Common myeloid progenitor, CD34-positive (primary cell): ENCODE measurements at regions not wholly inside any gene's neighbourhood (a gene's known extent, or its start where the extent isn't known, plus 50 kb on each side); places are given as distances from the start of the nearest gene placed in this dataset.
"Not testable (repeated sequence)": the region's sequence is repeated elsewhere in the genome, so short reads cannot be mapped to it uniquely, and the experiment has no call there.

Source experiments
- CTCF ChIA-PET: fragments of 350-600 bp; sonication (Branson Sonifier 250); formaldehyde crosslinking; loops from one replicate; lab custom pipeline; 2021; ENCODE audit warnings: antibody characterized with exemption; lab: Charles Lee
- POLR2A ChIA-PET: fragments of 350-600 bp; sonication (Branson Sonifier 250); formaldehyde crosslinking; loops from one replicate; lab custom pipeline; 2021; ENCODE audit warnings: antibody characterized with exemption; lab: Charles Lee
- DNase-seq, 3 donors: peaks; one replicate each; pipeline versions ENCODE4 v3.0.0 to v3.0.0-alpha.2; 2013
- H3K27ac ChIP-seq, 2 experiments: 1 replicate in 1 of 2; 2 replicates in 1 of 2; pipeline ENCODE4 v1.7.0; 2013; ENCODE audit warnings: inconsistent platforms in 2 of 2, low read length in 2 of 2, mild to moderate bottlenecking in 2 of 2, low read depth in 1 of 2, moderate library complexity in 1 of 2; ENCODE audit not compliant: severe bottlenecking in 2 of 2, insufficient read depth in 1 of 2, poor library complexity in 1 of 2
- H3K27me3 ChIP-seq, 5 experiments: replicated peaks in 2 of 5; 1 replicate in 3 of 5; 2 replicates in 2 of 5; pipeline versions ENCODE4 v1.6.1 to v1.7.0; 2013; ENCODE audit warnings: low read length in 4 of 5, mild to moderate bottlenecking in 2 of 5, moderate library complexity in 2 of 5, inconsistent platforms in 1 of 5; ENCODE audit not compliant: insufficient read depth in 5 of 5, control insufficient read depth in 4 of 5
- H3K36me3 ChIP-seq, 4 experiments: 1 replicate in 2 of 4; 2 replicates in 2 of 4; pipeline versions ENCODE4 v1.6.1 to v1.7.0; 2013; ENCODE audit warnings: low read length in 3 of 4, control low read depth in 1 of 4, mild to moderate bottlenecking in 1 of 4; ENCODE audit not compliant: control insufficient read depth in 4 of 4, insufficient read depth in 4 of 4
- H3K4me1 ChIP-seq, 4 experiments: 1 replicate in 3 of 4; 2 replicates in 1 of 4; pipeline versions ENCODE4 v1.6.1 to v1.7.1; 2013; ENCODE audit warnings: low read length in 3 of 4, mild to moderate bottlenecking in 3 of 4, control low read depth in 1 of 4, inconsistent platforms in 1 of 4, moderate library complexity in 1 of 4; ENCODE audit not compliant: control insufficient read depth in 4 of 4, insufficient read depth in 4 of 4; ENCODE audit errors: control extremely low read depth in 1 of 4
- H3K4me3 ChIP-seq, 7 experiments: 1 replicate in 4 of 7; 2 replicates in 3 of 7; pipeline versions ENCODE4 v1.5.1 to v1.7.0; 2013; ENCODE audit warnings: mild to moderate bottlenecking in 7 of 7, low read length in 6 of 7, moderate library complexity in 6 of 7, inconsistent platforms in 2 of 7, low read depth in 2 of 7, control low read depth in 1 of 7; ENCODE audit not compliant: insufficient read depth in 4 of 7, control insufficient read depth in 1 of 7; ENCODE audit errors: extremely low read depth in 1 of 7
- H3K9me3 ChIP-seq, 5 experiments: 1 replicate in 4 of 5; 2 replicates in 1 of 5; pipeline versions ENCODE4 v1.6.1 to v1.7.1; 2013; ENCODE audit warnings: low read length in 4 of 5, mild to moderate bottlenecking in 2 of 5, inconsistent platforms in 1 of 5, low read depth in 1 of 5, moderate library complexity in 1 of 5; ENCODE audit not compliant: control insufficient read depth in 4 of 5, insufficient read depth in 2 of 5; ENCODE audit errors: control extremely low read depth in 1 of 5
- WGBS: methylation state at CpG from one replicate; pipeline ENCODE4 v1.1.5; 2013; ENCODE audit not compliant: insufficient coverage; 5-methylcytosine and 5-hydroxymethylcytosine counted together

DNA sequence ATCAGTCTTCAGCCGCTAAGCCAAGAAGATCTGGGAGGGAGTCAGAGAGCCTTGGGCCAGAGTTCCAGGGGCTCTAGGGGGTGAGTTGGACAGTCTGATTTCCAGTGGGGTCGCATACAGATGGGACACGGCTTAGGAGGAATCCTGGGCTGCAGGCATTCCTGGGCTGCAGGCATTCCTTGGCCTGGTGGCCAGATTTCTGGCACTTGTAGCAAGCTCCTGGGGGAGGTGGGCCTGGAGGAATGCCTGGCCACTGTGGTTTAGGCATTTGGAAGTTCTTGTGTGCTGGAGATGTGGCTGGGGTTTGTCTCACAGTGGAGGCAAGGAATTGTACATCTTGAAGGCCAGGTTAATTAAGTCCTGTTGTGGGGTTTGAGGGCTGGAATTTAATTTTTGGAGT is 165.4 kb upstream of the JADE1 start:
- POLR2A ChIA-PET, H3K27me3 ChIP-seq, H3K27ac ChIP-seq, H3K36me3 ChIP-seq, H3K9me3 ChIP-seq, H3K4me1 ChIP-seq, CTCF ChIA-PET, DNase-seq, H3K4me3 ChIP-seq: not testable (repeated sequence)
- WGBS, result no CpG with 5 or more reads among the region's 3 CpGs

DNA sequence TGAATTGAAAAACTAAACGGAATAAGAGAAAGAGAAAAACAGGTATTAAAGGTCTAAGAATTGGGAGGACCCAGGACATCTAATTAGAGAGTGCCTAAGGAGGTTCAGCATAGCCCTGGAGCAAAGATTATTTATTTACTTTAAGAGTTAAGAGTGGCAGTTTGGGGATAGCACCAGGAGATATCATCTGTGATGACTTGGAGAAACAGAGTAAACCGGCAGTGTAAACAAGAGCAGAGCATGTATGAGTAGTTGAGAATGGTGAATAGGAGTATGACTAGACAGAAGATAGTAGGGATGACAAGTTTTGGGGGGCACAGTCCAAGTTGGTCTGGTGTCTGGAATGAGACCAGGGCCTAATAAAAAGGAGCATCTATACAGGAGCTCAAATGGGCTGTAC is 167.9 kb upstream of the JADE1 start:
- H3K4me1 ChIP-seq, H3K36me3 ChIP-seq, DNase-seq, POLR2A ChIA-PET, H3K27me3 ChIP-seq, H3K27ac ChIP-seq, H3K9me3 ChIP-seq, H3K4me3 ChIP-seq, CTCF ChIA-PET: not testable (repeated sequence)
- 80% methylated on average over 1 of the region's 2 CpGs for WGBS

DNA sequence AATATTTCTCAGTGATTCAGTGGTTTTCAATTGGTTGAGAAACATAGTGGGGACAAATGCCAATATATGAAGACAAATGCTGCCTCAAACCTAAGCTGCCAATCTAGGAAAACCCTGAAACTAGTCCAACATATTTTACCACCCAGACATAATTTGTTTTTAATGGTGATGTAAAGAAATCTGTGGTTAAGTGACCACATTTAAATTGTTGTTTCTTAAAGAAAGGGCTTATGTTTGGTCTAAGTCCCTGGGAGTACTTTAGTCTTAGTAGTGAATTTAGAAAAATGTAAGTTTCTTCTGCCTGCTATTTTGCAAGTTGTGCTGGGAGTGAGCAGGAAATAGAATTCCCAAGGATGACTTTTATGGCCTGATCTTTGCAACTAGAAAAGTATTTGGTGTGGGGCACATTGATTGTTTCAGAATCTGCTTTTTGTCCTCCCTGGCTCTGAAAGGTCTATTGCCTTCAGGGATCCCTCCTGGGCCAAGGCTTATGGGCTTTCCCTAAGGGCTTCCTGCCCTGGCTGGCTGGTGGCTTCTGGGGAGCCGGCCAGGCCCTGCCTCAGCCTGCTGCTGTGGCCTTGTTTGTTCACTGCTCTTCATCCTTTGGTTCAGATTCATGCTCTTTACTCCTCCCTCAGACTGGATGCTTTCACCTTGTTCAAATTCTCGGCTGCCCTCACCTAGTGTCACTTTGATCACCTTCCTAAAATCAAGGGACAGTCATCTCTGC is 169.8 kb upstream of the JADE1 start:
- Histone ChIP-seq H3K4me1 (no peaks in the 10 kb centered on the region), H3K36me3 (no peaks in the 10 kb centered on the region), H3K4me3 (no peak overlapping the region), H3K9me3 (no peaks in the 10 kb centered on the region), H3K27me3 (no peaks in the 10 kb centered on the region), H3K27ac (no peak overlapping the region)
- ChIA-PET POLR2A (no interaction called here), CTCF (no interaction called here)
- 100% methylated on average over 2 of the region's 2 CpGs for WGBS
- DNase-seq, result no peak

DNA sequence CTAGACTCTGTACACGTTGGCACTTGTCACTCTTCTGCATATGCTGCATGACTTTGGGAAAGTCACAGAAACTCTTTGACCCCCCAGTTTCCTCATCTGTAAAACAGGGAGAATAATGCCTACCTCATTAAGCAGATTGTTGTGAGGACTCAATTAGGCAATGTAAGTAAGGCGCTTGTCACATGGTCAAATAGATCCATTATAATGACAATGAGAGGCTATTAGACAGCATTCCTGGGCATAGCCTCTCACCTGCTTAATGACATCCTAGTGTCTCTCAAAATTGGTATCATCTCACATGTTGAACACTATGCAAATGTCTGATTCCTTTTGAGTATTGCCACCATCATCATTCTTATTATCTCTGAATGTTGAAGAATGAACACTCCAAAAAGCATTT is 172.6 kb upstream of the JADE1 start:
- Histone ChIP-seq H3K4me1 (no peaks in the 10 kb centered on the region), H3K27ac (no peak overlapping the region), H3K9me3 (no peaks in the 10 kb centered on the region), H3K36me3 (no peaks in the 10 kb centered on the region), H3K4me3 (no peak overlapping the region), H3K27me3 (no peaks in the 10 kb centered on the region)
- POLR2A ChIA-PET, result no interaction called here
- CTCF ChIA-PET, result no interaction called here
- 100% methylated on average over 2 of the region's 2 CpGs for WGBS
- no peak for DNase-seq

DNA sequence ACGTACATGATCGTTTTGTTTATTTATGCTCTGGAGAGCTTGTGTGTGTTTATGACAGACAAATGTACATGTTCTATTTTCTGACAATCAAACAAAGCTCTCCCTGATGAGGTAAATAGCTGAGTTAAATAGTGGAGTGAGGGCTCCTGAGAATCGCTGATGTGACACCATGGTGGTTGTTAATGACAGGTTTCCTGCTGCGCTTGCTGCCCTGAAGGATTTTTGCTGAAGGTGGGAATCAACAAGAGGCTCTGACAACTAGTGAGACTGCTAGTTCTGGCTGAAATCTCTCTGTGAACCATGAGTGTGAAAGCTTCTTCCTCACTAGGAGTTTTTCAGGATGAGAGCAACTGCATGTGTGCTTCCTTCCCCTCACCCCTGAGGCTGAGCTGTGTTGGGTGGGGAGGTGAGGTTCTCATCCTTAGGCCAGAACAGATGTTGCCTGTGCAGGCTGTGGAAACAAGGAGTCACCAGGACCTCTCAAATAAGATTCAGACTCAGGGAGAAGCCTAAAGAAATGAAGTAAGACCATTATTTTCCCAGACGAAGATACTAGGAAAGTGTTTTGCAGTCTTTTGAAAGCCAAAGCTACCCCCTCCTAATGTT is 173.4 kb upstream of the JADE1 start:
- no peaks in the 10 kb centered on the region for H3K9me3 ChIP-seq
- no peak overlapping the region for H3K4me3 ChIP-seq
- no peaks in the 10 kb centered on the region for H3K4me1 ChIP-seq
- no peaks in the 10 kb centered on the region for H3K27me3 ChIP-seq
- no peak overlapping the region for H3K27ac ChIP-seq
- no peaks in the 10 kb centered on the region for H3K36me3 ChIP-seq
- 73% methylated on average over 2 of the region's 5 CpGs for WGBS
- DNase-seq, result no peak
- POLR2A ChIA-PET, result no interaction called here
- CTCF ChIA-PET, result no interaction called here

DNA sequence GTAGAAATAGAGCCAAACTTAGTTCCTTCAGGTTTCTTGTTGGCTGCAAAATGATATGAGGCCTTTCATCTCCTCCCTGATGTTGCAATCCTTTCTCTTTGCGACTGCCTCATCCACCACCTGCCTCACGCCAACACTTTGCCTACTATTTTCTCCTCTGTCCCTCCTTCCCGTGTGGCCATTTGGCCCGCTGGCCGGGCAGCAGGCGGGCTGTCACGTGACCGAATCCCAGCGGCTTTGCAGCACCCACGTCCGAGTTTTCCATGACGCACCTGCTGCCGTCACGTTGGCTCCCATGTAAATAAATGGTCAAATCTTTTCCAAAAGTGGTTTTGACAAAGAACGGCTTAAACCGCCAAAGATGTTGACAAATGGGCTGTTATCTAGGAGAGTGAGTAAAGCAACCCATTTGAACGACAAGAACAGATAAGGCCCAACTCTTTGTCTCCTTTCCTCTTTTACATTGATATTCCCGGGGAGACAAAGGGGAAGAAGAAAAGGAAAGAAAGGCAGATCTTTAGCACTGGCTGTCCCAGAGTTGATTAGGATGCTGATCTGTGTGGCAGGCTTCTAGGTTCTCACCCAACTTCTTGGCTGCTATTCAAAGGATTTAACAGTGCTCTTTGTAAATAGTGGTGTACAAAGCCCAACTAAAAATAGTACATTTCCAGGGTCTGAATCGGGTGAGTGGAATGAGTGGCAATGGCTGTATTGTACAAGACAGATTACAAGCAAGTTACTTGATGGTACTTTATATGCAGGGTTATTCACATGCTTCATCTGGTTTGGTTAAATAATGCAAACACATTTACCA is 174.2 kb upstream of the JADE1 start:
- ChIA-PET POLR2A (no interaction called here), CTCF (no interaction called here)
- H3K27ac ChIP-seq, result no peak overlapping the region
- WGBS, result 95% methylated on average over 17 of the region's 19 CpGs
- no peaks in the 10 kb centered on the region for H3K36me3 ChIP-seq
- no peaks in the 10 kb centered on the region for H3K4me1 ChIP-seq
- no peak overlapping the region for H3K4me3 ChIP-seq
- no peak for DNase-seq
- H3K9me3 ChIP-seq, result no peaks in the 10 kb centered on the region
- H3K27me3 ChIP-seq, result peaks cover 0 to 4% (median 0%) of the 10 kb centered on the region in 5 experiments

DNA sequence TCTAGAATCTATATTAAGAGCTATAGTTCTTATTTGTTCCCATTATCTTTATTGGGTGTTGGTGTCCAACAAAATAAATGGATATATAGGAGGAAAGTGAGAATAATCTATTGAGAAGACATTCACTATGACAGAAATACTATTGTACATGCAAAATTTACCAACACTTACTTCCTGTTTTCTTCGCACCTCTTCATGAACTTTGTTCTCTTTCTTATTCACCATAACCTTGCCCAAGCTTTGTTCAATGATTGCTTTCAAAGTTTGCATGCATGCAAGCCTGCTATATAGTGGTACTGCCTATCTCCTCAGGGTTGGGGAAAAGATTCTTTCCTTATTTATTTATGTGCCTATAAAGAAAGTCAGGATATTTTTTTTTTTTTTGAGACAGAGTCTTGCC is 176.4 kb upstream of the JADE1 start:
- H3K27ac ChIP-seq, result no peak overlapping the region
- H3K36me3 ChIP-seq, result no peaks in the 10 kb centered on the region
- ChIA-PET CTCF (no interaction called here), POLR2A (no interaction called here)
- H3K27me3 ChIP-seq, result peaks cover 0 to 4% (median 0%) of the 10 kb centered on the region in 5 experiments
- no peaks in the 10 kb centered on the region for H3K9me3 ChIP-seq
- no peaks in the 10 kb centered on the region for H3K4me1 ChIP-seq
- no peak overlapping the region for H3K4me3 ChIP-seq
- WGBS, result 80% methylated on average over 1 of the region's 1 CpG
- DNase-seq, result no peak
